Adipocyte (in vitro differentiated cells): ENCODE measurements at regions not wholly inside any gene's neighbourhood (a gene's known extent, or its start where the extent isn't known, plus 50 kb on each side); places are given as distances from the start of the nearest gene placed in this dataset.
A peak's percentile ranks its signal among the peaks of the same experiment; 100 is the strongest.

Source experiments
- DNase-seq: peaks from one replicate; pipeline ENCODE4 v3.0.0-alpha.2; 2015; ENCODE audit warnings: low read depth
- H3K27me3 ChIP-seq: replicated peaks from 2 replicates; pipeline ENCODE4 v1.7.0; 2013; ENCODE audit warnings: mild to moderate bottlenecking, low read length, moderate library complexity; ENCODE audit not compliant: control insufficient read depth, insufficient read depth
- H3K36me3 ChIP-seq: 2 replicates; pipeline ENCODE4 v1.7.0; 2013; ENCODE audit warnings: low read length, mild to moderate bottlenecking, moderate library complexity; ENCODE audit not compliant: control insufficient read depth, insufficient read depth, severe bottlenecking
- H3K4me1 ChIP-seq: 2 replicates; pipeline ENCODE4 v1.7.0; 2013; ENCODE audit warnings: mild to moderate bottlenecking, low read length, moderate library complexity; ENCODE audit not compliant: control insufficient read depth, insufficient read depth
- H3K4me3 ChIP-seq: 2 replicates; pipeline ENCODE4 v1.7.0; 2013; ENCODE audit warnings: mild to moderate bottlenecking, low read length, moderate library complexity
- H3K9ac ChIP-seq: 2 replicates; pipeline ENCODE4 v1.7.0; 2013; ENCODE audit warnings: mild to moderate bottlenecking, low read length, moderate library complexity
- H3K9me3 ChIP-seq: 2 replicates; pipeline ENCODE4 v1.7.0; 2013; ENCODE audit warnings: mild to moderate bottlenecking, low read length, moderate library complexity; ENCODE audit not compliant: control insufficient read depth

DNA sequence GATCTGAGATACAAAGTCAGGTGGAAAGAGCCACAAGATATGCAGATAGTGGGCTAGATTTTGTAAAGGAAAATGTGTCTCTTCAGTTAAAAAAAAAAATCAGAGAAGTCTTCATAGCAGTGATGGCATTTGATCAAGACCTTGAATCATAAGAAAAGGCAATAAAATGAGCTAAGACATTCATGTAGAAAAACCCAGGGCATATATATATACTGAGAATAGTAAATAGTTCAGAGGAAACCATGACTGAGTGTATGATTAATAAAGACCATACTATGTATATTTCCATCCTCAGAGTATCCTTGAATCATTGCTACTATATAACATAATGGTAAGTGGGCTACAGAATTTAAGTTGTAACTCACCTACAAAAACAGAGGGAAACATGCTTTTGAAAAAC, 321.7 kb upstream of the NR5A2 start:
- H3K9ac ChIP-seq: no peak overlapping the region
- peaks cover 14% of the 10 kb centered on the region for H3K4me1 ChIP-seq
- H3K36me3 ChIP-seq: no peaks in the 10 kb centered on the region
- H3K4me3 ChIP-seq: no peak overlapping the region
- DNase-seq: no peak
- no peaks in the 10 kb centered on the region for H3K27me3 ChIP-seq
- H3K9me3 ChIP-seq: peaks cover 8% of the 10 kb centered on the region

- H3K4me1 ChIP-seq: peaks cover 7% of the 10 kb centered on the region
- no peaks in the 10 kb centered on the region for H3K27me3 ChIP-seq
- H3K36me3 ChIP-seq: no peaks in the 10 kb centered on the region
- no peak overlapping the region for H3K4me3 ChIP-seq
- no peak for DNase-seq
- H3K9me3 ChIP-seq: peaks cover 20% of the 10 kb centered on the region
- H3K9ac ChIP-seq: no peak overlapping the region
These were observed 320.5 kb upstream of the NR5A2 start for GRCh38 chr1:199706826-199707606.

DNA sequence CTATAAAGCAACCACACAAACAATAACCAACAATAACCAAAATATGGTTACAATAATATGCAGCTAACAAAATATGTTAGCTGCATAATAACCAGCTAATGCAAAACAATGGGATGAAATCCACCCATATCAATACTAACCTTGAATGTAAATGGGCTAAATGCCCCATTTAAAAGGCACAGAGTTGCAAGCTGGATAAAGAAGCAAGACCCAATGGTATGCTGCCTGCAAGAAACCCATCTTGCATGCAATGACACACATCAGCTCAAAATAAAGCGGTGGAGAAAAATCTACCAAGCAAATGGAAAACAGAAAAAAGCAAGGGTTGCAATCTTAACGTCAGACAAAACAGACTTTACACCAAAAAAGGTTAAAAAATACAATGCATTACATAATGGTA, 316.5 kb upstream of the NR5A2 start:
- H3K9ac ChIP-seq: no peak overlapping the region
- peaks cover 28% of the 10 kb centered on the region for H3K9me3 ChIP-seq

GRCh38 chr1:199716729-199717128, 310.8 kb upstream of the NR5A2 start:
- peaks cover 11% of the 10 kb centered on the region for H3K9me3 ChIP-seq
- no peak for DNase-seq
- H3K27me3 ChIP-seq: no peaks in the 10 kb centered on the region
- no peaks in the 10 kb centered on the region for H3K36me3 ChIP-seq
- no peak overlapping the region for H3K4me3 ChIP-seq
- no peaks in the 10 kb centered on the region for H3K4me1 ChIP-seq
- H3K9ac ChIP-seq: no peak overlapping the region

More for the DNA sequence above, 316.5 kb upstream of the NR5A2 start:
- Histone ChIP-seq H3K27me3 (no peaks in the 10 kb centered on the region), H3K36me3 (no peaks in the 10 kb centered on the region), H3K4me3 (no peak overlapping the region), H3K4me1 (no peaks in the 10 kb centered on the region)
- no peak for DNase-seq

DNA sequence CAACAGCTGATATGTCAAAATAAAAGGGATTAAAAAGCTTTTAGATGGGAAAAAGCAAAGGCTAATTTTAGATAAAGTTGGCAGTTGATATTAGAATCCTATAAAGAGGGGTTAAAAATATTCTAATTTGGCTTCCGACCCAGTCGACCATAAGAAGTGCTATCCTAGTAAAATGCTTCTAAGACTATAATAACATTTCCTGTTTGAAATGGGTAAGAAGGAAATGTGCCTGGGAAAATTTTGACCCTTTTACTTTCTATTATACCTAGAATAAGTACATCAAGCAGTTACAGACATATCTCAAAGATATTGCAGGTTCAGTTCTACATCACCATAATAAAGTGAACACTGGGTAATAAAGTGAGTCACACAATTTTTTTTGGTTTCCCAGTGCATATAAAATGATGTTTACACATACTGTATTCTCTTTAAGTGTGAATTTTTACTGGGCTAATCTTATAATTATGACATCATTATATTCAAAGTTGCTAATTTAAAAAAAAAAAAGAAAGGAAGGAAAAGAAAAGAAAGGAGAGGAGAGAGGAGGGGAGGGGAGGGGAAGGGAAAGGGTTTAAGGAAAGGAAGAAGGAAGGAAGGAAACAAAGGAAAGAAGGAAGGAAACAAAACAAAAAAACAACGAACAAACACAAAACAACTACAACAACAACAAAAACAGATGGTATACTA, 308.2 kb upstream of the NR5A2 start:
- no peak for DNase-seq
- Histone ChIP-seq H3K9me3 (no peaks in the 10 kb centered on the region), H3K36me3 (no peaks in the 10 kb centered on the region), H3K9ac (no peak overlapping the region), H3K27me3 (no peaks in the 10 kb centered on the region), H3K4me1 (peaks cover 10% of the 10 kb centered on the region), H3K4me3 (no peak overlapping the region)

GRCh38 chr1:199720496-199720895, 307.0 kb upstream of the NR5A2 start:
- H3K9me3 ChIP-seq: no peaks in the 10 kb centered on the region
- no peak for DNase-seq
- H3K36me3 ChIP-seq: no peaks in the 10 kb centered on the region
- peaks cover 10% of the 10 kb centered on the region for H3K4me1 ChIP-seq
- no peak overlapping the region for H3K4me3 ChIP-seq
- H3K27me3 ChIP-seq: no peaks in the 10 kb centered on the region
- H3K9ac ChIP-seq: no peak overlapping the region

- no peaks in the 10 kb centered on the region for H3K36me3 ChIP-seq
- no peak overlapping the region for H3K4me3 ChIP-seq
- DNase-seq: no peak
- H3K4me1 ChIP-seq: peaks cover 10% of the 10 kb centered on the region
- no peaks in the 10 kb centered on the region for H3K9me3 ChIP-seq
- H3K9ac ChIP-seq: no peak overlapping the region
- H3K27me3 ChIP-seq: no peaks in the 10 kb centered on the region
These were observed 306.5 kb upstream of the NR5A2 start for GRCh38 chr1:199721001-199721400.

DNA sequence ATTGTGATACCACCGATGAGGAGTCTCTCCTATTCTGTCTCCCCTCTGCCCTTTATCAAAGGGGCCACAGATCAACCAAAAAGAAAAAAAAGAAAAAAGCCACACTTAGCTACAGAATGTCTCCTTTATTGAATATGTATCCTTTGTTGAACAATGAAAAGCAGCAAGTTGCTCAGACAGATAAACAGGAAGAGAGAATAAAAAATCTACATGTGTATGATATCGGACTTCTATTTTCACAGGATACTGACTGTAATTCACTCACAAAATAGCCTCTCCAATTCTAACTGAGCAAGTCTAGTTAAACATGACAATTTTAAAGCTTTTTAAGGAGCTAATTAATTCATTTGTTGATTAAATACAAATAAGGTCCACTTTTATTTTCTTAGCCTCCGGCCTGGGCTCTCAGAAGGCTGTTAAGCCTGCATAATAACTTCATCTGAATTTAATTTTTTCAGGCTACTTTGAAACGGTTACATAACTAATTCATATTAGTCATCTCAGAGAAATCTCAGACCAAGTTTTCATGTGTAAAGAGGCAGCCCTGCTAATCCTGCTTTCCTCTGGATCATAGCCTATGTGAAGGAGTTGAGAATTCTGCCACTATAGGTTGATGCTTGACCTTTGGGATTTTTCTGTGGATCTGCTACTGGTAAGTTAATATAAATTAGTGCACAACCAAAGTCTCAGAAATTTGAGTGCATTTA, 304.1 kb upstream of the NR5A2 start:
- H3K36me3 ChIP-seq: no peaks in the 10 kb centered on the region
- peaks cover 10% of the 10 kb centered on the region for H3K4me1 ChIP-seq
- H3K4me3 ChIP-seq: no peak overlapping the region
- H3K9me3 ChIP-seq: no peaks in the 10 kb centered on the region
- H3K9ac ChIP-seq: no peak overlapping the region
- peak; percentile 57 for DNase-seq
- no peaks in the 10 kb centered on the region for H3K27me3 ChIP-seq

- Histone ChIP-seq H3K27me3 (no peaks in the 10 kb centered on the region), H3K36me3 (no peaks in the 10 kb centered on the region), H3K4me3 (no peak overlapping the region), H3K9ac (no peak overlapping the region), H3K9me3 (no peaks in the 10 kb centered on the region), H3K4me1 (peaks cover 10% of the 10 kb centered on the region)
- DNase-seq: no peak
These were observed 303.5 kb upstream of the NR5A2 start for GRCh38 chr1:199724049-199724448.

DNA sequence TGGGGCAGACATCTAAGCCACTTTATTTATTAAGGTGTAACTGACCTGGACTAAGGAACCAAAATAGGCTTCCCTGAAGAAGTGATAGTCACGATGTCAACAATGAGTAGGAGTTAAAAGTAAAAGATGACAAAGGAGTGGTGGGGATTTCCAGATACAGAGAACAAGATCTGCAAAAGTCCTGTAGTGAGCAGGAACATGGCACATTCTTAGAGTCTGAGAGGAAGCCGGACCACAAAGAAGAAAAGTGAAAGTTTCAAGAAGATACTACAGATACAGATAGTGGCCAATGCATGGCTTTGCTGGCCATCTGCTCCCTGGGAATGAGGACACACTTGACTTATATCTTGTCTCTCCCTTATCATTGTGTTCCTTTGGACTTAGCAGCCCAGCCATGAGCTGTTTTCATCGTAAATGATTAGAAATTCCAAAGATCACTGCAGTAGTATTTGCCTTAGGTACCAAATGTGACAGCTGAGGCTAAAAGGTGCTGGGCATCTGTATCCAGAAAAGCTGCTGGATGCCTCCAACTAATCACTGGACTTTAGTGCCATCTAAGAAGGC, 302.4 kb upstream of the NR5A2 start:
- no peak for DNase-seq
- no peak overlapping the region for H3K9ac ChIP-seq
- H3K4me1 ChIP-seq: peaks cover 10% of the 10 kb centered on the region
- no peaks in the 10 kb centered on the region for H3K36me3 ChIP-seq
- H3K27me3 ChIP-seq: no peaks in the 10 kb centered on the region
- no peaks in the 10 kb centered on the region for H3K9me3 ChIP-seq
- no peak overlapping the region for H3K4me3 ChIP-seq

GRCh38 chr1:199727682-199728081, 299.8 kb upstream of the NR5A2 start:
- Histone ChIP-seq H3K36me3 (no peaks in the 10 kb centered on the region), H3K27me3 (no peaks in the 10 kb centered on the region), H3K9me3 (no peaks in the 10 kb centered on the region), H3K4me3 (no peak overlapping the region), H3K9ac (no peak overlapping the region), H3K4me1 (peaks cover 10% of the 10 kb centered on the region)
- no peak for DNase-seq
